ENCODE measurements at regions not wholly inside any gene's neighbourhood (a gene's known extent, or its start where the extent isn't known, plus 50 kb on each side); places are given as distances from the start of the nearest gene placed in this dataset.

- TF ChIP-seq EZH2phosphoT487 (IDR thresholded peaks at IDR 0.05; ENCODE audit: low read length): no peak
- peak; percentile 73 for TF ChIP-seq CTCF (IDR thresholded peaks at IDR 0.05; ENCODE audit: low read length)
- Histone ChIP-seq H3K9me2 (replicated peaks; ENCODE audit: insufficient read depth, low read length) (no peaks in the 10 kb centered on the region), H3K27me3 (replicated peaks; ENCODE audit: insufficient read depth, low read length) (no peaks in the 10 kb centered on the region), H3K79me2 (ENCODE audit: low read length) (no peaks in the 10 kb centered on the region), H2AFZ (ENCODE audit: low read length) (peak overlapping the region; percentile 61; the same call in 1 of the 2 replicates), H3K9me3 (replicated peaks; ENCODE audit: insufficient read depth, low read length) (no peaks in the 10 kb centered on the region), H3K4me2 (ENCODE audit: low read depth, low read length) (peak overlapping the region; percentile 84), H3F3A (ENCODE audit: insufficient read depth, low read length) (no peaks in the 10 kb centered on the region), H3K9ac (ENCODE audit: low read length) (no peak overlapping the region), H3K4me1 (ENCODE audit: low read length) (no peaks in the 10 kb centered on the region), H4K20me1 (ENCODE audit: insufficient read depth, low read length) (no peaks in the 10 kb centered on the region), H3K4me3 (ENCODE audit: low read length) (peak overlapping the region; percentile 44), H3K27ac (ENCODE audit: low read length) (no peak overlapping the region), H3K36me3 (replicated peaks; ENCODE audit: insufficient read depth, low read length) (no peaks in the 10 kb centered on the region)
- peak; percentile 46 for DNase-seq
Observed at GRCh38 chr10:117442944-117443685, 67.9 kb upstream of the PDZD8 start.

- no peak for DNase-seq
- H3K9ac ChIP-seq (ENCODE audit: low read length): no peak overlapping the region
- no peak overlapping the region for H3K27ac ChIP-seq (ENCODE audit: low read length)
- H3K4me3 ChIP-seq (ENCODE audit: low read length): no peak overlapping the region
- H3F3A ChIP-seq (ENCODE audit: insufficient read depth, low read length): no peaks in the 10 kb centered on the region
- 0 out of 2 replicates have a peak overlapping the region, but pooled peaks have one; percentile 84 for H3K4me2 ChIP-seq (ENCODE audit: low read depth, low read length)
- H3K27me3 ChIP-seq (replicated peaks; ENCODE audit: insufficient read depth, low read length): no peaks in the 10 kb centered on the region
- no peaks in the 10 kb centered on the region for H3K9me3 ChIP-seq (replicated peaks; ENCODE audit: insufficient read depth, low read length)
- H3K9me2 ChIP-seq (replicated peaks; ENCODE audit: insufficient read depth, low read length): no peaks in the 10 kb centered on the region
- H3K79me2 ChIP-seq (ENCODE audit: low read length): no peaks in the 10 kb centered on the region
- H4K20me1 ChIP-seq (ENCODE audit: insufficient read depth, low read length): no peaks in the 10 kb centered on the region
- H3K36me3 ChIP-seq (replicated peaks; ENCODE audit: insufficient read depth, low read length): no peaks in the 10 kb centered on the region
- TF ChIP-seq EZH2 (optimal IDR thresholded peaks at IDR 0.05; ENCODE audit: low read depth, low read length) (no peak), CTCF (IDR thresholded peaks at IDR 0.05; ENCODE audit: low read length) (no peak), EZH2phosphoT487 (IDR thresholded peaks at IDR 0.05; ENCODE audit: low read length) (no peak)
- H2AFZ ChIP-seq (ENCODE audit: low read length): no peak overlapping the region
- H3K4me1 ChIP-seq (ENCODE audit: low read length): no peaks in the 10 kb centered on the region
Observed at GRCh38 chr10:117442521-117442920, 67.3 kb upstream of the PDZD8 start.

- Histone ChIP-seq H3K27me3 (replicated peaks; ENCODE audit: insufficient read depth, low read length) (no peaks in the 10 kb centered on the region), H2AFZ (ENCODE audit: low read length) (no peak overlapping the region), H3K27ac (ENCODE audit: low read length) (no peak overlapping the region), H3K9ac (ENCODE audit: low read length) (no peak overlapping the region), H3K79me2 (ENCODE audit: low read length) (no peaks in the 10 kb centered on the region), H3K36me3 (replicated peaks; ENCODE audit: insufficient read depth, low read length) (no peaks in the 10 kb centered on the region), H4K20me1 (ENCODE audit: insufficient read depth, low read length) (no peaks in the 10 kb centered on the region), H3K4me3 (ENCODE audit: low read length) (no peak overlapping the region), H3K9me2 (replicated peaks; ENCODE audit: insufficient read depth, low read length) (no peaks in the 10 kb centered on the region), H3K9me3 (replicated peaks; ENCODE audit: insufficient read depth, low read length) (no peaks in the 10 kb centered on the region), H3F3A (ENCODE audit: insufficient read depth, low read length) (no peaks in the 10 kb centered on the region), H3K4me2 (ENCODE audit: low read depth, low read length) (no peak overlapping the region), H3K4me1 (ENCODE audit: low read length) (no peaks in the 10 kb centered on the region)
- DNase-seq: no peak
- no peak for TF ChIP-seq EZH2 (optimal IDR thresholded peaks at IDR 0.05; ENCODE audit: low read depth, low read length)
- TF ChIP-seq EZH2phosphoT487 (IDR thresholded peaks at IDR 0.05; ENCODE audit: low read length): no peak
- no peak for TF ChIP-seq CTCF (IDR thresholded peaks at IDR 0.05; ENCODE audit: low read length)
Observed at GRCh38 chr10:117441812-117442443, 66.7 kb upstream of the PDZD8 start.

All from MM.1S (cell line).